HG03064 (cell line): ENCODE measurements at regions not wholly inside any gene's neighbourhood (a gene's known extent, or its start where the extent isn't known, plus 50 kb on each side); places are given as distances from the start of the nearest gene placed in this dataset.
"Not testable (repeated sequence)": the region's sequence is repeated elsewhere in the genome, so short reads cannot be mapped to it uniquely, and the experiment has no call there.

Source experiments
- ATAC-seq: cut with Tn5 transposase; IDR thresholded peaks from one replicate; pipeline ENCODE4 v1.9.1; 2021; ENCODE audit warnings: low read depth; ENCODE audit not compliant: unreplicated experiment

GRCh38 chr4:20196476-20196875 lies 55.2 kb upstream of the SLIT2 start:
- ATAC-seq = no peak

- ATAC-seq = no peak
These were observed 56.4 kb upstream of the SLIT2 start for GRCh38 chr4:20195071-20195885.

GRCh38 chr4:20194123-20195013 lies 57.3 kb upstream of the SLIT2 start:
- no peak for ATAC-seq

GRCh38 chr4:20193141-20193936 lies 58.4 kb upstream of the SLIT2 start:
- no peak for ATAC-seq

GRCh38 chr4:20192736-20193135 lies 59.0 kb upstream of the SLIT2 start:
- no peak for ATAC-seq

- no peak for ATAC-seq
These were observed 66.6 kb upstream of the SLIT2 start for GRCh38 chr4:20185103-20185502.

GRCh38 chr4:20183131-20183530 lies 68.6 kb upstream of the SLIT2 start:
- ATAC-seq = not testable (repeated sequence)

GRCh38 chr4:20181926-20182325 lies 69.8 kb upstream of the SLIT2 start:
- ATAC-seq = no peak

- no peak for ATAC-seq
These were observed 71.2 kb upstream of the SLIT2 start for GRCh38 chr4:20180509-20180908.

GRCh38 chr4:20178902-20179576 lies 72.7 kb upstream of the SLIT2 start:
- no peak for ATAC-seq

- no peak for ATAC-seq
These were observed 74.8 kb upstream of the SLIT2 start for GRCh38 chr4:20176881-20177280.

- no peak for ATAC-seq
These were observed 79.5 kb upstream of the SLIT2 start for GRCh38 chr4:20172070-20172760.

GRCh38 chr4:20166544-20166943 lies 85.2 kb upstream of the SLIT2 start:
- no peak for ATAC-seq

GRCh38 chr4:20159516-20159915 lies 92.2 kb upstream of the SLIT2 start:
- no peak for ATAC-seq

GRCh38 chr4:20158195-20158594 lies 93.5 kb upstream of the SLIT2 start:
- ATAC-seq = no peak

- no peak for ATAC-seq
These were observed 100.3 kb upstream of the SLIT2 start for GRCh38 chr4:20151436-20151835.

GRCh38 chr4:20149143-20149542 lies 102.6 kb upstream of the SLIT2 start:
- ATAC-seq = not testable (repeated sequence)

GRCh38 chr4:20137176-20137575 lies 114.5 kb upstream of the SLIT2 start:
- no peak for ATAC-seq

GRCh38 chr4:20127626-20128025 lies 124.1 kb upstream of the SLIT2 start:
- no peak for ATAC-seq

- ATAC-seq = no peak
These were observed 124.8 kb upstream of the SLIT2 start for GRCh38 chr4:20126906-20127305.
